ENCODE measurements at regions not wholly inside any gene's neighbourhood (a gene's known extent, or its start where the extent isn't known, plus 50 kb on each side); places are given as distances from the start of the nearest gene placed in this dataset.

DNA sequence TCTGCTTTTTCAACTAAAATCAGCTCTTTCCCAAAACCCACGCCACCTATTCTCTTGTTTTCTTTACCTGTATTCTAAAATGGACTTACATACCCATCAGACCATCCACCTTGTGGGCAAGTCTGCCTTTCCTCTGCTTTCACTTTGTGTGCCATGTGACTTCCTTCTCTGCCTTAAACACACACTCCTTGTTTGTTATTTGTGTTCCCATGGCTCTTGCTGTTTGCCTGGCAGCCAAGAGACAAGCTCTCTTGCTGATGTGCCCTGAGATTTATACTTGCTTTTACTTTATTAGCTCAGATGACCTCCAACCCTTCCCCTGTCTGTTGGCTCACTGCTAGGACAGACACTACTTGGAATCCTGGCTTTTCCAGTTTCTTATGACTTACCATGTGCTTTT lies 309.7 kb upstream of the LRRTM4 start:
- H3K9me3 Mint-ChIP-seq, result peaks cover 46 to 50% of the 10 kb centered on the region in 2 experiments

More for the DNA sequence above, 309.7 kb upstream of the LRRTM4 start:
- Histone ChIP-seq H3K9me3 (ENCODE audit: control insufficient read depth, low read depth, low read length) (peaks cover 39% of the 10 kb centered on the region), H3K23ac (ENCODE audit: insufficient read length, low read depth, low read length) (no peak overlapping the region), H3K4ac (ENCODE audit: low read depth, low read length) (no peak overlapping the region), H3K79me1 (ENCODE audit: insufficient read depth, low read depth, low read length, poor library complexity, severe bottlenecking) (no peaks in the 10 kb centered on the region), H3K4me2 (ENCODE audit: insufficient read depth, insufficient read length, low read length) (no peak overlapping the region), H2BK15ac (ENCODE audit: low read depth, low read length) (no peak overlapping the region), H3K27ac (ENCODE audit: insufficient read length, low read depth, low read length) (no peak overlapping the region), H3K27me3 (ENCODE audit: insufficient read depth, low read length) (no peaks in the 10 kb centered on the region), H4K91ac (ENCODE audit: insufficient read length, low read depth, low read length) (no peak overlapping the region), H2AK5ac (ENCODE audit: insufficient read length, low read length) (no peak overlapping the region), H4K20me1 (ENCODE audit: control insufficient read depth, insufficient read depth, insufficient read length) (no peaks in the 10 kb centered on the region), H2BK20ac (ENCODE audit: low read depth, low read length, poor library complexity, severe bottlenecking) (no peak overlapping the region), H3K23me2 (ENCODE audit: insufficient read length, low read depth, low read length, poor library complexity, severe bottlenecking) (no peaks in the 10 kb centered on the region), H3K79me2 (ENCODE audit: insufficient read depth, low read length) (no peaks in the 10 kb centered on the region), H4K8ac (replicated peaks; ENCODE audit: insufficient read length, low read depth, low read length) (no peak overlapping the region), H3T11ph (ENCODE audit: low read length) (no peak overlapping the region), H4K5ac (ENCODE audit: insufficient read length, low read depth, low read length) (no peak overlapping the region), H2BK5ac (ENCODE audit: insufficient read length, low read length) (no peak overlapping the region), H2BK12ac (ENCODE audit: insufficient read length, low read depth, low read length) (no peak overlapping the region), H3K56ac (ENCODE audit: insufficient read length, low read depth, low read length) (no peak overlapping the region), H3K9ac (ENCODE audit: extremely low read depth, insufficient read length, low read length) (no peak overlapping the region), H3K4me1 (ENCODE audit: insufficient read depth, low read length) (no peaks in the 10 kb centered on the region; the same call in 1 of the 2 replicates), H2BK120ac (ENCODE audit: low read depth, low read length, poor library complexity, severe bottlenecking) (no peak overlapping the region), H3K14ac (ENCODE audit: insufficient read depth, low read length) (no peak overlapping the region), H2AFZ (ENCODE audit: low read length) (no peak overlapping the region), H3K18ac (ENCODE audit: insufficient read length, low read depth, low read length) (no peak overlapping the region)
- no peak overlapping the region for H3K4me3 Mint-ChIP-seq
- no CpG with 5 or more reads among the region's 1 CpG for WGBS (ENCODE audit: extremely low coverage, insufficient read length, low lambda C conversion rate)
- DNase-seq, result no peak
- H3K27me3 Mint-ChIP-seq (ENCODE audit: low read depth), result peaks cover 3% of the 10 kb centered on the region; the same call in 1 of the 2 replicates
- peaks cover 15 to 16% of the 10 kb centered on the region in 2 experiments for H3K4me1 Mint-ChIP-seq
- H3K27ac Mint-ChIP-seq, result no peak overlapping the region
- no peak for TF ChIP-seq CTCF (conservative IDR thresholded peaks at IDR 0.05)
- peaks cover 33 to 58% (median 34%) of the 10 kb centered on the region in 3 experiments for H3K36me3 Mint-ChIP-seq (ENCODE audit: insufficient read depth in 1 of 3, low read depth in 3 of 3)

Measured in H9 (cell line).